CD4-positive, alpha-beta T cell treated with Interleukin-10 for 1 hour (primary cell): ENCODE measurements at regions not wholly inside any gene's neighbourhood (a gene's known extent, or its start where the extent isn't known, plus 50 kb on each side); places are given as distances from the start of the nearest gene placed in this dataset.

Experiments
- DNase-seq: peaks from one replicate; pipeline ENCODE4 v3.0.0-alpha.2; 2020

DNA sequence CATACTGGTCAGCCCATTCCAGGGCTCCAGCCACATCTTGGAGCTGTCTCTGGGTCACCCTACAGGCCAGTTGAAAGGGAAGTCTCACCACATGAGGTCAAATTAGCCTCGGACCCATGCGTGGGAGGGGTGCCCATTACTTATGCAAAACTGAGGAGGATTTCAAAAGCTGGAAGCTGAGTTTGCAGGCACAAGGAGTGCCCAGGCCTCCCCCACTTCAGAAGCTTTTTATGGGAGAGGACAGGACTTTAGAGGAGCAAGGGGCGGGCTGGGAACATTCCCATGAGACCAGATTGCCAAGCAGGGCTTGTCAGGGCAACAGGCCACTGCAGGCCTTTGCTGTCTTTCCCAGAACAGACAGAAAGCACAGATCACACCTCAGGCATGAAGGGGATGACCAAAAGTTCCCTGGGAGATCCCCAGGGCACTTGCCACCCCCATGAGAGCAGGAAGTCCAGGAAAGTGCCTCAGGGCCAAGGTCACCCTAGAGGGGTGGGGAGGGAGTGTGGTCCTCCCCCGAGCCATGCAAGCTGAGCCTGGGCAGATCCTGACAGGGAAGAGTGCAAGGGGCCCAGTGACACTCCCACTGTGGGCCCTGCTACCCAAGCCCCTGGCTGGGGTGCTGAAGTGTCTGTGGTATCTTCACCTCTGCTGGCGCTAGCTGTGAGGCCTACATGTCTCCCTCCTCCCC lies 267.7 kb downstream of the BCL11A start:
- no peak for DNase-seq

DNA sequence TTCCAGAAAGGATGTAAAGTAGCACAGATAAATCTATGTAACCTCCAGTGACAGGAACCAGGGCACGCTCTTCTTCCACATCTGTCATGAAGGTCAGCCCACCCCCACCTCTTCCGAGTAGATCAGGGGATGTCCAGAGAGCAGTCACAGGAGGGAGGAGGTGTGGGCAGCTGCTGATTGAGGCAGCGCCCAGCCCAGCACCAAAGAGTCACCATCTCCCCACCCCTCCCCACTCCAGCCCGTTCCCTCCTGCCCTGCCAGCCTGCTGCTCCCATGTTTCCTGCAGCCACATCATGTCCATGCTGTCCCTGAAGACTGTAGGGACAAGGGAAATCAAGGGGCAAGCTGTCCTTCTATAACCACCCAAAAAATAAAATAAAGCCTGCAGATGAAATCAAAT lies 269.8 kb downstream of the BCL11A start:
- DNase-seq, result no peak

DNA sequence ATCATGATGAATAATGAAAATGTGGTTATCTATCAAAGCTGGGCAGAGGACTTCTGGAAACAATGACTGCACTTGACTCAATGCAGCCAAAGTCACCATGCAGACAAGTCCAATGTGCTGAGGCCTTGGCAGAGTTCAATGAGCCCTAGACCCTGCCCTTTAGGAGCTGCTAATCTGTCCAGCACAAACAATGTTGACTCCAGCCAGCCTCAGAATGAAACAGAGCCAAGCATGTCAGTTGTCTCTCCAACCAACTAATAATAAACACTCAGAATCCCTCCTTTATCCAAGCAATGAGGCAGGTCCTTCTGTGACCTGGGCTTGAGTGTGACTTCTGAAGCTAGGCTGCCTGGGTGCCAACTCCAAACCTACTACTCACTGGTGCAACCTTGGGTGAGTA lies 270.6 kb downstream of the BCL11A start:
- no peak for DNase-seq

DNA sequence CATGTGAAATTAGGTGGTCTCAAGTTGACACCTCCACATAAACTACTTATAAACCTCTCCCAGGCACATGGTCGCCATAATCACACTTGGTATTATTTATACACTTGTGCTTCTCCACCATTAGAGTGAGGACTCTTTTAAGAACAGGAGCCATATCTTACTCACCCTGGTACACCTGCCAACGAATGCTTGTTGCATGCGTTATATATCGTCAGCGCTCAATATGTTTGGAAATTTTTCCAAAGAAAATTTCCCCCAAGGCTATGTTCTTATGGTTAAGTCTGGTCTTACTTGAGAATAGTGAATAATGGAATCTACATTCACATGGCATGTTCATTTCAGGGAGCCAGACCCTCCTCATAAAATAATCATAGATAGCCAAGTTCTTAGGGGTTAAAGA lies 271.7 kb downstream of the BCL11A start:
- no peak for DNase-seq

DNA sequence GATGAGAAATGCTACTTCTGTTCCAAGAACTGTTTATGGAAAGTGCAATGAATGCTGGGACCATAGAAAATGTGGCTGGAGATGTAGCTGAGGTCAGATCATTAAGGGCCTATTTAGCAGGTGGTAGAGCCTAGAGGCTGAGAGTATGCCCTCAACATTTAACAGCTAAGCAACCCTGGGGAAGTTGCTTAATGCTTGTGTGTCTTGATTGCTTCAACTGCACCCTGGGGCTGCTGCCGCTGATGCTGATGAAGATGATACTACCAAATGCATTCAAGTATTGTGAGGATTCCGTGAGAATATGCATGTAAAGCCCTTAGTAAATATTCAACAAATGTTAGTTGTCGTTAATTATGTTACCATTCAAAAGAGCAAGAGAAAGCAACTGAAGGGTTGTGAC lies 273.2 kb downstream of the BCL11A start:
- DNase-seq, result no peak

DNA sequence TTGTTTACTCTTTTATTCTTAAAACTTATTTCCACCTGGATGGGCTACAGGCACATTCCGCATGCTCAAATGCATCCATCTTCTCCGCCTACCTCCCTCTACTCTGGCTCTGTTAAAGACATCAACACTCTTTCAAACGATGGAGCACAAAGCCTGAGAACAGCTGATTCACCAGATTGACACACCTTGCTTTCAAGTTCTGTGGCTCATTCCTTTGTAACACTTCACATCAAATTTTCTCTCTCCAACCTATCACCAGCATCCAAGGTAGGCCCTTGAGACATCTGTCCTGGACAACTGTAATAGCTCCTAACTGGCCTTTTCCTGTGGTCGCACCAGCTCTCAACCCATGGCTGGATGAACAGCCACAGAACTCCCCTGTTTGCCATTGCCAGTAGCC lies 274.5 kb downstream of the BCL11A start:
- DNase-seq, result no peak

DNA sequence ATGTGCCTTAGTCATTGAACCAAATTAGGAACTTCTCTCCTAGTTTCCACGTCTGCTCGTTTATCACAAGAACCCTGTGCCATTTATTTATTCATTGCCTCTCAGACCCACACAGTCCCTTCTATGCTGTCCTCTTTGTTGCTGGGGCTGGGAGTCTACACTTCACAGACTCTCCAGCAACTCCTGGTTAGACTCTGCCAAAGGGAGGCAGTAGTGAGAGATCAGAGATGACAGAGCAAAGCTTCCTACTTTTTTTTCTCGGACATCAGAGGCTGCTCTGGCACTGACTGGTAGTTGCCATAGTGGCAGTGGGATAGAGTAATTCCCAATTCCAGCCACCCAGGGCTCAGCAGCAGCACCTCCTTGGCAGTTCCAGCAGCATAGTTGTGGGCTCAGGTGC lies 277.5 kb downstream of the BCL11A start:
- DNase-seq, result no peak

DNA sequence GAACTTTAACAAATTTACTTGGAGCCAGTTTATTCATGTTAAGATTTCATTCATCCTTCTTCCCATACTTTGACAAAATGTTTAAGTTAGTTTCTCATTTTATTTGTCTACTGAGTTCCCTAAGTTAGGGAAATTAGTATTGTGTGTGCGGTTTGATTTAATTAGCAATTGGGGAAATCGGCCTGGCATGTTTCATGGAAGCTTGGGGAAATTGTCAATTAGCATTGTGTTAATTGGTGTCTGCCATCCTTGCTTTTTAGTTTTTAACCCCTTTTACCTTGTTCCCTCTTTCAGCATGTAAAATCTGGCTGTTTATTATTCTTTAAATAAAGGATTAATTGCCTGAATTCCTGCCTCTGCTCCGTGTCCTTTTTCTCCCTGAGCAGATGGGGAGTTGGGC lies 279.6 kb downstream of the BCL11A start:
- DNase-seq, result no peak

DNA sequence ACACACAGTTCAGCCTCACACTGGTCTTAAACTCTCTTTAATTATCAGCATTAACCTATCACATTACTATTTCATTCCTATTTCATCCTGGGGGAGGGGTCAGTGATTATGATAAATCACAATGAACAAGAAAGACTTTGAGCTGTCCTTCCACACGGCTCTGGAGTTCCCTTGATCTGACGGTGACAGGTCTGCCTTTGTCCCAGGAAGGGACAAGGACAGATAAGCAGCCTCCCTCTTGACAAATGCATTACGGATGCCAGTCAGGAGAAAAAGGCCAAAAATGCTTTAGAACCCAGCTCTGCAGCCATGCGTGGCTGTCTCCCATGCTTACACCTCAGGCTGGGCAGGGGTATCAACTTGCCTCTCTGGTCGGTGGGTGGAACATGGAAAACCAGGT lies 281.7 kb downstream of the BCL11A start:
- no peak for DNase-seq

DNA sequence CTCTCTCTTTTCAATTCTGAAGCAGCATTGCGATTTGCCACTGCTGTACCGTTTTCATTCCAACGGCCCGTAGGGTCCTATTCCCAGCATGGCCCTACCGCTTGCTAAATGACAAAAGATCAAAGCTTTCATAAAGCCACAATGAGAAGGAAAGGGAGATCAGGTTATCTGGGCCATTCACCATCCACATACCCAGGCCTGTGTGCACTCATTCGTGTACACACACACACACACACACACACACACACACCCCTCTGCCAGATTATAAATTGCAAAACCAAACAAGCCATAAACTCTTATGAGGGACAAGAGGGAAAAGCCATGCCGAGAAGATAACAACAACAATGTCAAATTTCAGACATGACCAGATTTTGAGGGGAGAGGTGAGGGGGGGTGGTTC lies 282.3 kb downstream of the BCL11A start:
- DNase-seq, result no peak

DNA sequence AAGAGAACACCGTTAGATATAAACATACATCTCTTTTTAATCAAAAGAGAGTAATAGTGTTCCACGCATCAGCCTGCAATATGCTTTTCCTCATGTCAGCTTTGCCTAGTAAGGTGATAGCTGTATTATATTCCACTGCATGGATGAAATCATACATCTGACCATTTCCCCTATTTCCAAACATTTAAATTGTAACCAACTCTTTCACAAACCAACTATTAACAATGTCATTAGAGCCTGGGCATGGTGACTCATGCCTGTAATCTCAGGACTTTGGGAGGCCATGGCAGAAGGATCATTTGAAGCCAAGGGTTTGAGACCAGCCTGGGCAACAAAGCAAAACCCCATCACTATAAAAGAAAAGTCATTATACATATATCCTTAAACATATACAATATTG lies 284.8 kb downstream of the BCL11A start:
- DNase-seq, result no peak

DNA sequence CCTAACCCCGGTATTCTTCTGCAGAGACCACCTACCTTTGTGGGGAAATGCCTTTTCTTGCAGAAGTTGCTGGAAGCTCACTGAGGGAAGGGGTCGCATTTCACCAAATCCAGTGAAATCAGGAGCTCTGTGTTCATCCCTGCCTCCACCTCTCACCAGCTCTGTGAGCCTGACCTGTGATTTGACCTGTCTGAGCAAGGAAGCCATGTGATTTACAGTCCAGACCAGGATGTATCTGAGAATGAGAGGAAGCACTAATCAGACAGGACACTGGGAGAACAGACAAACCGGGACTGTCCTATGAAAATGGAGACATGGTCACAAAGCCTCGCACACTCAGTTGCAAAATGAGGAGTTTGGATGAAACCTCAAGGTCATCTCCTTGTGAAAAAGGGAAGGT lies 285.4 kb downstream of the BCL11A start:
- DNase-seq, result no peak

DNA sequence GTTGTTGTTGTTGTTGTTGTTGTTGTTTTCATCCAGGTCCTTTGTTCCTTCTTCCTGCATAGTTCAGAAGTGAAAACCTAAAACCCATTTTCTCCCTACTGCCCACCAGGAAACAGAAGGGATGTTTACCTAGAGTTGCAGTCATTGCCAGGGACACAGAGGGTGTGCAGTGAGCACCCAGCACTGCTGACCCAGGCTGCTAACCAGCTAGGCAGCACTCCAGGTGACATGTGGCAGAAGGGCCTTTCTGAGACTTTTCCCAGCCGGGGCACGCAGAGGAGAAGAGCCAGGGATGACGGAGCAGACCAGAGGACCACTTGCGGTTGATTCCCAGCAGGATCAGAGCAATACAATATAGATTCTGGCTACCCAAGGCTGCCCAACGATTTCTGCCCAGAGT lies 286.3 kb downstream of the BCL11A start:
- no peak for DNase-seq

DNA sequence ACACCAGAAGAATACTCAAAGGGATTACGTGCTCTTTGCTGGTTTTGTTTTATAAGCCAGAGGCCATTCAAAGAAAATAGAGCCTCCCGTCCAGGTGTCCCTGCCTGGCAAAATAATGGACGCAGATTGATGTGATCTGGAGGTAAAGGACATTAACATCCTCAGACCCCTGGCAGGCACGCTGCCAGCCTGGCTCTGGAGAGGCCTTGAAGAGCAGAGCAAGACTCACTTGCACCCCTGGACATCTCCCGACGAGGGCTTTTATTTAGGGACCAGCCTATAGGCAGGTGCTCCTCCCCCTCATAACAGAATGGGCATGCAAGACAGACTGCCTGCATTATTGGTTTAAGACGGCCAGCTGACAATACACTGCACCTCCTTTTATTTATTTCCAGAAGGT lies 291.3 kb downstream of the BCL11A start:
- DNase-seq, result no peak

DNA sequence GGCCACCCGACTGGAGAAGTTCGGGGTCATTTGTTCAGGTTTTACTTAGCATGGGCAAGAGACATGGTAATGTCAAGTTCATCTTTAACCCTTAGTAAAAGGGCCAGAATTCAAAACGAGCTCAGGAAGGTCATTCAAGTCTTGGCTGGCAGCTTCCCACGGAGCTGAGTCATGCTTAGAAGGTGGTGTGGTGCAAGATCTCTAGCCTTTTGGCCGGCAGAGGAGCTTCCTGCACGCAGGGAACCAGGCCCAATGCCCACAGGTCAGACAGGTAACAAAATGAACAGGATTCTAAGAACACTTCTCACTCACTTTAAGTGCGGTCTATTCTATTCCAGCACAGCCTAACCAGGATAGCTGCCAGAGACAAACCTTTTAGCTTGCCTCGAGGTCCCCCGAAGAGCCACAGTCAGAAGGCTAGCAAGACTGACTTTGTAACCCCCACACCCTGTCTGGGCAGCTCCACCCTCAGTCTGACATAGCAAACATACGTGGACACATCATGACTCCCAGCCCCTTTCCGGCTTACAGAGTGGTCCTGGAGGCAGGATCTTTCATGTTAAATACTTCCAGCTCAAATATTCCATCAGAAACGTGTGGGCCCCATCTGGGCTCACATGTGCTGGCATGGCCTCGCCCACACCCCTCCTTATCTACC lies 292.7 kb downstream of the BCL11A start:
- DNase-seq, result no peak

DNA sequence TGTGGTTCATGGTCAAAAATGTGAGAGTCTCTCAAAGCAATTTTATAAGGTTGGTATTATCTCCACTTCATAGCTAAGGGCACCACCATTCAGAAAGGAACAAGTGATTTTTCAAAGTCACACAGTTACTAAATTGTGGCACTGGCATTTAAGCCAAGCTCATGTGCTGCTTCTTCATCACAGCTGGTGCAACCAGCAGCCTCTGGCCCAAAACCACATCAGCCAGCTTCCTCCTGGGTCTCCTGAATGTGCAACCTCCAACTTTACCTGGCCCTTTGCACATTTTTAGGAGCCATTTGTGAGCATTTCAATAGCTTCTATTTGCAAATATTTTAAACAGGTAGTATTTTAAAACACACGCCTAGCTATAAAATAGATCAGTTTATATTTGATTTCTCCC lies 293.7 kb downstream of the BCL11A start:
- DNase-seq, result no peak

DNA sequence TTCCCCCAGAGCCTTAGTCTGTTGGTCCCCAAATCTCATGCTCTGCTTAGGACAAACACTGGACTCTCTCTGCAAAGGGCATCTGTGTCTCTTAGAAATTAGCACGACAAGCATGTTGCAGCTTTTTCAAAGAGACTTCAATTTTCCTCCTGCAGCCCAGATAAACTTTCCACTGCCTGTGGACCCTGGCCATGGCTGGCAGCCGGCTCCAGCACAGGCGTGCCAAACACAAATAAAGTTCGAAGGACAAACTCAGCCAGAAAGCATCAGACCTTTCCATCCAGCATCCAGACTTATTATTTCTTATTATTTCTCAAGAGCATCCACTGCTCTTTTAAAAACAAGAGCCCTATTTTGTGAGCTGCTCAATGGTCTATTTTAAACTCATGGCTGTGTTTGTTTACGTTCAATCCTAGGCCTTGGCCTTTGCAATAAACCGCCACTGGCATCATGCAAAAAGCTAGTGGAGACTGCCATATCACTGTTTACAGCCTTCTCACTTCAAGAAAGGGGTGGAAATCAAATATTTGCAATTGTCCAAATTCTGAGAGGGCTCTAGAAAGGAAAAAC lies 300.8 kb downstream of the BCL11A start:
- DNase-seq, result no peak

DNA sequence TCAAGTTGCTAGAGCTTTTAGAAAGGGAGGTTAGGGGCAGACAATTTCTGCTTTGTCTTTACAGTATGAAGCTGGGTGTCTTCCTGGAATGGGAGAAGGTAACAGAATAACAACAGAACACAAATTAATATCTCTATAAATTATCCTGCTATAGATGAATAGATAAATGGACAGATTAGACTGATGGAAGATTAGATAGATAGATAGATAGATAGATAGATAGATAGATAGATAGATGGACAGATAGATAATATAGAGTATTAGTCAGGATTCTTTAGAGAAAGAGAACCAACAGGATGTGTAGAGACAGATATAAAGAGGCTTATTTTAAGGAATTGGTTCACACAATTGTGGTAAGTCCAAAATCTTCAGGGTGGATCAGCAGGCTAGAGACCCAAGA lies 302.2 kb downstream of the BCL11A start:
- no peak for DNase-seq

DNA sequence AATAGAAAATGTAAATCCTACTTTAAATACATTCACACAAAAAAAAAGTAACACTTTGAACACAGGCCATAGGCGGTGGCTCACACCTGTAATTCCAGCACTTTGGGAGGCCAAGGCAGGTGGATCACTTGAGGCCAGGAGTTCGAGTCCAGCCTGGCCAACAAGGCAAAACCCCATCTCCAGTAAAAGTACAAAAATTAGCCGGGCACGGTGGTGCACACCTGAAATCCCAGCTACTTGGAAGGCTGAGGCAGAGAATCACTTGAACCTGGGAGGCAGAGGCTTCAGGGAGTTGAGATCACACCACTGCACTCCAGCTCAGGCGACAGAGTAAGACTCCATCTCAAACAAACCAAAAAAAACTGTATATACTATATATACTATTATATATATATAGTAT lies 303.6 kb downstream of the BCL11A start:
- no peak for DNase-seq

DNA sequence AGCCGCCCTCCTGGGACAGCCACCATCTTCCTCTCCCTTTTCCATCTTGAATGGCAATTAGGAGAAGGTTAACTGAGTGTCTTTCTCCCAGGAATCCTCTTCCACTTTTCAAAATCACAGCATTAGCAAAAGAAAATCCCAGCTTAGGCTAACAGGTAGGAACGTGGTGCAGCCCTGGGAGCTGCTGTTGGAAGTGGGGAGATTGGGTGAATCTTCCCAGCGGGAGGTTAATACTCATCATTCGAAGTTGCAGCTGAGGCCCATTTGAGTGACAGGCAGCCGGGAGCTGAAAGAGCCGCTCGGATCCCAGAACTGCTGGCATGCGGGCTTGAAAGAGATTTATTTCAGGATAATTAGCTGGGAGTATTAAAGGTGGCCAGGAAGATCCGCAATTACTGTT lies 306.0 kb downstream of the BCL11A start:
- no peak for DNase-seq

DNA sequence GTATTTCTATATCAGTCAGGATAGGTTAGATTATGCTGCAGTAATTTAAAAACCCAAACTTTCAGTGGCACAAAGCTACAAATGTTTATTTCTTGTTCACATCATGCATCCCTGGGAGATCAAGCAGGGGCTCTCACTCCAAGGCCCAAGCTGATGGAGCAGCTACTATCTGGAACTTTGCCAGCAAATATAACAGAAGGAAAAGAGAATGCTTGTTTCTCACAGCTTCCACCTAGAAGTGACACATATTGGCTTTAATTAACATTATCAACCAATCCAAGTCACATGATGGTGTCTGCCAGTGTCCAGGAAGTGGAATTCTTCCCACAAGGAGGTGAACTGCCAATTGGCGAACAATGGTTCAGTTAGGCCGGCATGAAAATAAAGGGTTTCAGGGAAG lies 306.9 kb downstream of the BCL11A start:
- DNase-seq, result no peak

DNA sequence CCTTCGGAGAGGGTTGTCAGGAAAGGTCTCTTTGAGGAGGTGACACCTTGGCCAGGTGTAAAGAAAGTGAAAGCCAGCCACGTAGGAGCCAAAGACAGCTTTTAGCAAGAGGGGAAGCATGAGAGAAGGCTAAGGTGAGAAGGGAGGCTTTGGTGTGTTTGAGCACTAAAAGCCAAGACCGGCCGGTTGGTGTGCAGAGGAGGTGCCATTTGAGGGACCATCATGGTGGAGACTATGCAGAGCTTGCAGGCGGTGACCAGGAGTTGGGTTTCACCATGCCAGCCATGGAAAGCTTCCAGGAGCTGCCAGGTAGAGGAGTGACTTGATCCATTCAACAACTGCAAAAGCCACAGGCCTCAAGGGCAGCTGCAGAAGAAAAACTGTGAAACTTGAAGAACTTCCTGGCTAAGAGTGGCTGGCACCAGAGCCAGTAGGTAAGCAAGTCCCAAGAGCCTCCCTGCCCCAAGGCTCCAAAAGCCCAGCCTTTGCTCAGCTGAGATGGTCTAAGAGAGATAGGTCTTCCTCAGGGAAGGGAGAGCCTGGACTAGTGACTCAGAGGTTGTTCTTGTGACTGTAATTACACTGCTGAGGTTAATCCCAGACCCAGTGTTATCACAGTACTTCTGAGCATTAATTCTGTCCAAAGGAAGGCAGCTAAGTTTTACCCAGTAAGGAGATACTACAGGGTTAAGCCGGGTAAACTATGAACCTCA lies 319.0 kb downstream of the BCL11A start:
- no peak for DNase-seq

DNA sequence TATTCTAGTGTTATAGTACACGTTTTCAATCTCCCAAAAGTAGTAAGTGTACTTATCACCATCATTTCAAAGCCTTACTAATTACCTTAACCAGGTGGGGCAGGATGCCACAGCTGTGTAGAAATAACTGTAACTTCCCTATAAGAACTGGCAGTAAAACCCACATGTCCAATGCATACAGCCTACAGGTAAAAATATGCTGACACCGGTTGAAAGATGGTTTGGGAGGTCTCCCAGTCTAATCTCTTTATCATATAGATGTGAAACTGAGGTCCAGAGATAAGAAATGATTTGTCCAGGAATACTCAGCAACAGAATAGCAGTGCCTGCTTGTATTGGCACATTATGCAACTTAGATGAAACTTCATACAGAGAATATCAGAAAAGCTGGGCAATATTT lies 322.9 kb downstream of the BCL11A start:
- DNase-seq, result no peak

DNA sequence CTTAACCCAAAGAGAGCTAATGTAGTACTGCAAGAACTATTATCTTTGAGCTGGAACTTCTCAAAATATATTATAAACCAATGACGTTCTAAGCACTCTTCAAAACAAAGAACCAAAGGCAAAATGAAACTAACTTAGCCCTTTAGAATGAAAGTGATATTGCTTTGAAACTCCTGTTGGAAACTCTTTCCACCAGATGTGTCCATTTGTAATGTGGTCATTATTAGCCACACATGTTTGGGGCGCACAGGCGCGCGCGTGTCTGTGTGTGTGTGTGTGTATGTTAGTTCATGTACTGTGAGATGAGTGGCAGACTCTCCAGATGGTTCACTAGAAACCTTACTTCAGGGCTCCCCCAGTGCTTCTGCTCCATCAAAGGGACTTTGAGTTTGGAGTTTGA lies 323.4 kb downstream of the BCL11A start:
- no peak for DNase-seq
